RWPE2 (cell line): ENCODE measurements at regions not wholly inside any gene's neighbourhood (a gene's known extent, or its start where the extent isn't known, plus 50 kb on each side); places are given as distances from the start of the nearest gene placed in this dataset.

Experiments
- ATAC-seq: fragments of 200-7000 bp; cut with Tn5 transposase; 3 replicates; pipeline ENCODE4 v1.9.1; 2021; ENCODE audit warnings: low read depth
- DNase-seq: peaks from one replicate; pipeline ENCODE4 v3.0.0-alpha.2; 2020; ENCODE audit warnings: low spot score
- H3K27ac ChIP-seq: fragments of 450-650 bp; 2 replicates; pipeline ENCODE4 v1.5.1; 2017; ENCODE audit warnings: mild to moderate bottlenecking; ENCODE audit not compliant: poor library complexity, severe bottlenecking
- H3K27me3 ChIP-seq: fragments of 250-450 bp; sonication (Bioruptor Pico); 2 replicates; pipeline ENCODE4 v1.5.1; 2021; ENCODE audit warnings: mild to moderate bottlenecking, moderate library complexity; ENCODE audit not compliant: insufficient read depth, poor library complexity, severe bottlenecking
- H3K36me3 ChIP-seq: fragments of 250-450 bp; sonication (Bioruptor Pico); 2 replicates; pipeline ENCODE4 v1.5.1; 2020; ENCODE audit warnings: low read depth, mild to moderate bottlenecking, moderate library complexity
- H3K4me1 ChIP-seq: fragments of 250-450 bp; sonication (Bioruptor Pico); 2 replicates; pipeline ENCODE4 v1.5.1; 2021; ENCODE audit warnings: mild to moderate bottlenecking, moderate library complexity; ENCODE audit not compliant: insufficient read depth, poor library complexity, severe bottlenecking
- H3K4me3 ChIP-seq: fragments of 250-450 bp; sonication (Bioruptor Pico); 2 replicates; pipeline ENCODE4 v1.5.1; 2021; ENCODE audit warnings: mild to moderate bottlenecking, moderate library complexity; ENCODE audit not compliant: severe bottlenecking
- H3K9me3 ChIP-seq: fragments of 250-450 bp; sonication (Bioruptor Pico); 2 replicates; pipeline ENCODE4 v1.5.1; 2021; ENCODE audit warnings: mild to moderate bottlenecking, moderate library complexity; ENCODE audit not compliant: severe bottlenecking
- CTCF ChIP-seq: fragments of 450-650 bp; IDR thresholded peaks from one replicate; pipeline ENCODE4 v1.5.1; 2017; ENCODE audit warnings: mild to moderate bottlenecking, moderate library complexity; ENCODE audit not compliant: poor library complexity, severe bottlenecking

GRCh38 chr2:66929632-66930338, 467.3 kb upstream of the ETAA1 start:
- Histone ChIP-seq H3K27me3 (no peaks in the 10 kb centered on the region), H3K4me1 (peaks cover 26% of the 10 kb centered on the region), H3K9me3 (no peaks in the 10 kb centered on the region), H3K27ac (peak overlapping the region; percentile 73), H3K36me3 (no peaks in the 10 kb centered on the region), H3K4me3 (no peak overlapping the region)
- TF ChIP-seq CTCF, result no peak
- DNase-seq, result peak; percentile 78
- peak; percentile 82 for ATAC-seq

DNA sequence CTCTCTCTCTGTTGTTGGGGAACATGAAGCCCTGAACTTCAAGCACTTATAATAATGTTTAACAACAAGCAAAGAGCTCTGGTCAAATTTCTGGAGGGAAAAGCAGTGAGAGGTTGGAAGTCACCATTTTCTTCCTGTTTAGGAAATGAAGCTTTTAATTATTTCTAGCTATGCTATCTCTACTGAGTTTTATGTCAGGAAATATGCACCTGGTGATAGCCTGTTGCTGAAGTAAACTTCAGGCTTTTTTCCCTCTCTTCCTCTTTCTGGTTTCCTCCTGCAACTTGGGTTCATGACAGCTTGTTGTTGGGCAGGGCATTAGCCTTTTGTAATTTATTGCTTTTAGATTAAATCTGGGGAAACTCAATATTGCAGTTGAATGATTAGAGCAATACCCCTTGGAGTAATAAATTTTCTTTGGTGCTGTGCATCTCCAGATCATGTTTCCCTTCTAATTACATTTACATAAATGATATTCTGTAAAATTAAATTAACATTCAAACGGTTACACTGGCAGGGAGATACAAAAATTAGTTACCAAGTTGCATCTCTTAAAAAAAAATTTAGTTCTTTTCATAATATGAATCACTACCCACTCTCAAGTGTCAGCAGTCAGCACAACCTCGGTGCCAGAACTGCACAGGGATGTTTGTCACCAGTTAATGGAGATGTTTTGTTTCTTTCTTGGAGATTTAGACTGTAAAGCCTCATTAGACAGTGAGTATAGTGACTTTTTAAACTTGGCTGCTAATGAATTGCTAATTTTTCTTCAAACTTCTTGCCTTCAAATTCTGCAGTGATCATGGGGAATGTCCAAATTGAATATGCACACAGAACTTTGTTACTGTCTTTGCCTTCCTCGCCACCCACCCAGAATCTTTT, 466.6 kb upstream of the ETAA1 start:
- Histone ChIP-seq H3K27me3 (no peaks in the 10 kb centered on the region), H3K27ac (peak overlapping the region; percentile 73), H3K36me3 (no peaks in the 10 kb centered on the region), H3K9me3 (no peaks in the 10 kb centered on the region), H3K4me1 (peaks cover 19% of the 10 kb centered on the region), H3K4me3 (no peak overlapping the region)
- TF ChIP-seq CTCF, result no peak
- DNase-seq (no peak), ATAC-seq (no peak)

DNA sequence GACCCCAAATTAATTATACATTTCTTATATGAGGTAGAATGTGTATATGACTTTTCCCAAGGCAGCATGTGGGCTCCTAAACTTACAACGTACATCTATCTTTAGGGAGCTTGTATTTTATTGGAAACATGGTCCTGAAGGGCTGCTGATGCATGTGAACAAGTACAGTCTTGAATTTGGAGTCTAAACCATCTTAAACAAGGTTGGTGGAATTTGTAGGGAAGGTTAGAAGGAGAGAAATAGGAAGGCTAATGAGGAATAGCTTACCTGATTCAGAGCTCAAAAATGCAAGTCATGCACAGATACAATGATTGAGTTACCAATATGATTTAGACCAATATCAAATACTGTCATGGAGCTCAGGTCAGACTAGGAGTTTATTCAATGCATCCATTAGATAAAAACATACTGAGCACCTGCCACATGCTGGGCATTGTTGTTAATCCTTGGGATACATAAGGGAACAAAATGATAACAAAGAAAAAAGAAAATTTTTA, 458.6 kb upstream of the ETAA1 start:
- DNase-seq (no peak), ATAC-seq (peak; percentile 72)
- Histone ChIP-seq H3K27me3 (no peaks in the 10 kb centered on the region), H3K4me3 (no peak overlapping the region), H3K4me1 (peaks cover 8% of the 10 kb centered on the region), H3K9me3 (no peaks in the 10 kb centered on the region), H3K27ac (peak overlapping the region; percentile 27), H3K36me3 (no peaks in the 10 kb centered on the region)
- no peak for TF ChIP-seq CTCF

GRCh38 chr2:66940080-66940479, 457.1 kb upstream of the ETAA1 start:
- H3K27me3 ChIP-seq, result no peaks in the 10 kb centered on the region

More at GRCh38 chr2:66940080-66940479, 457.1 kb upstream of the ETAA1 start:
- Histone ChIP-seq H3K9me3 (no peaks in the 10 kb centered on the region), H3K36me3 (no peaks in the 10 kb centered on the region), H3K4me1 (peaks cover 8% of the 10 kb centered on the region), H3K4me3 (no peak overlapping the region), H3K27ac (no peak overlapping the region)
- no peak for ATAC-seq
- no peak for TF ChIP-seq CTCF
- no peak for DNase-seq
